Erythroblast (primary cell): ENCODE measurements at regions not wholly inside any gene's neighbourhood (a gene's known extent, or its start where the extent isn't known, plus 50 kb on each side); places are given as distances from the start of the nearest gene placed in this dataset.

Experiments used
- DNase-seq, 2 experiments: peaks; one replicate each; lab custom pipeline; 2025; lab: John Stamatoyannopoulos, UW
- GATA1 ChIP-seq: IDR thresholded peaks from 2 replicates; pipeline ENCODE4 v1.6.1; 2011; ENCODE audit warnings: low read depth, mild to moderate bottlenecking, control low read depth, low read length, moderate library complexity
- POLR2A ChIP-seq: IDR thresholded peaks from 2 replicates; pipeline ENCODE4 v1.6.1; 2011; ENCODE audit warnings: mild to moderate bottlenecking, low read length

DNA sequence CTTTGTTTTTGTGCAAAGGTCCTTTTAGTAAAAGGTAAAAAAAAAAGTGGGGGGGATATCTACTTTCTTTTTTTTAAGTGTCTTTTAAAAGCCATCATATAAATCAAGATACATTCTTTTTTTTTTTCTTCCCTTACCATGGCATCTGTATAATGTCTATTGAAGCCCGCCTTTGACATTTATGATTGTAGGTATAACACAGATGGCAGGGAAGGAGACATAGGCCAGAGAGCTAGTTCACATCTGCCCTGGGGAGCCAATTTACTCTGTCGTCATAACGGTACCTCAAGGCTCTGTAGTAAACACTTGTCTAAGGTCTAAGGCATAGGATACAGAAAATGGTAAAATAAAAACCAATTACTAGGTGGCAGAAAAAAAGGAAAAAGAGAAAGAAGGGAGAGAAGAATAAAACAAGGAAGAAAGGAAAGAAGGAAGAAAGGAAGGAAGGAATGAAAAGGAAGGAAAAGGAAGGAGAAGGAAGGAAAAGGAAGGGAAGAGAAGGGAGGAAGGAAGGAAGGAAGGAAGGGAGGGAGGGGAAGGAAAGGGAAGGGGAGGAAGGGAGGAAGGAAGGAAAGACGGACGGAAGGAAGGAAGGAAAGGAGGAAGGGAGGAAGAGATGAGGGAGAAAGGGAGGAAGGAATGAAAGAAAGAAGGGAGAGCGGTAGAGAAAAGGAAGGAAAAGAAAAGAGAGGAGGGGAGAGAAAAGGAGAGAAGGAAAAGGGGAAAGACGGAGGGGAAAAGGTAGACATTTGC is 343.5 kb downstream of the RBM43 start:
- no peak for DNase-seq
- TF ChIP-seq GATA1 (no peak), POLR2A (no peak)

DNA sequence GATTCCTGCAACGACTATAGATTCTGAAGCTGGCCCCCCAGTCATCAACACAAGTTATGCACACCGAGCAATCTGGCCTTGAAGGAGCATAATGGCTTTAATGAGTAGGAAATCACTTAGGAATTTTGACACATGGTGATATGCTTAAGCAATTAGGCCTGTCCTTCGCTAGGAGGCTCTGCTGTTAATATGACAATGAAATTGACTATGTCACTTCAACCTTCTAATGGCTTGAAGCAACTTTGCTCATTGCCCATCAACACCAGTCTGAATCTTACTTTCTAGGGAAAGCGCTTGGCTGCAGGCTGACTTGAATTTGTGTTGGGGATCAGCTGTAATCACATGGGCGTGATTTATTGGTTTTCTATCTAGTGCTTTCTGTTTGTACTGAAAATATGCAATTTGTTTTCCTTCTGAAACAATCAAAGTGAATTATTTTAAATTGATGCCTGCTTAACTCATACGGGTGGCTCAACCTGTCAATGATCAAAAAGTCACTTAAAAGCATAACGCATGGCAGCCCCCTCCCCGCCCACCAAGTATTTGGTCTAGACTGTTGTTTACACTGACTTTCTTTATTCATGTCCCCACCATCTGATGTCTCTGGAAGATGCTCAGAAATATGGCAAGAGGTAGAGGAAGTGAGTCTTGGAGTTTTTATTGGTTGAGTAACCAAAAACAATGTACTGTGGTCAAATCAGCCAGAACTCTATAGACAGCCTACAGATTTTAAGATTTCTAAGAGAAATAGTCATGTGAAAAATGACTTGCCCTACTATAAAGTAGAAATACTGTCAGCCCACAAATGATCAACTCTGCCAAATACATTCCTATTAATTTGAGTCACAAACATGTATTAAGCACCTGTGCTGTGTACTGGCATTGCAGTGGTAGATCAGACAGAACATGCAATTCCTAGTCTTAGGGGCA is 344.9 kb downstream of the RBM43 start:
- DNase-seq: no peak
- TF ChIP-seq POLR2A: no peak
- TF ChIP-seq GATA1: no peak

DNA sequence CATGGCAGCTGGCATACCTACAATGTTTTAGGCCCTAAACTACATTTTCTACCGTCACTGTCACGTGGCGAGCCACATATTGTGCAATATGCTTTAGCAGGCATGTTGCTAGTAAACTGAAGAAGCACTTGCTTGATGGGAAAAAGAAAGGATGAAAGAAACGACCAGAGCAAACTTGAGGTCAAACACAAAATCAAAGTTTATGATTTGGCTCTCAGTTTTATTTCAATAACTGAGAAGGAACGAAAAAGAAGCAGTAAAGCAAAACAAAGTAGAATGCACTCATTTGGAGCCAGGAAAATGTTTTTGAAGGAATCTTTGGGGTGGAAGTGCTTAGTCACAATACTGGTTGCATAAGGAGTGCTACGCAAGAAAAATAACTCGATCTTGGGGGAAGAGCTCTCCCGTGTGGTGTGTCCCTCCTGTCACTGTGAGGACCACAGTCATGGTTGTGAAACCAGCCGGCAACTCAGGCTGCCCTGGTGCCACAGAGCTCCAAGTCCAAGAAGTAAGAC is 349.8 kb downstream of the RBM43 start:
- TF ChIP-seq GATA1 (no peak), POLR2A (no peak)
- peak in 1 of 2 experiments; percentile 10 for DNase-seq

DNA sequence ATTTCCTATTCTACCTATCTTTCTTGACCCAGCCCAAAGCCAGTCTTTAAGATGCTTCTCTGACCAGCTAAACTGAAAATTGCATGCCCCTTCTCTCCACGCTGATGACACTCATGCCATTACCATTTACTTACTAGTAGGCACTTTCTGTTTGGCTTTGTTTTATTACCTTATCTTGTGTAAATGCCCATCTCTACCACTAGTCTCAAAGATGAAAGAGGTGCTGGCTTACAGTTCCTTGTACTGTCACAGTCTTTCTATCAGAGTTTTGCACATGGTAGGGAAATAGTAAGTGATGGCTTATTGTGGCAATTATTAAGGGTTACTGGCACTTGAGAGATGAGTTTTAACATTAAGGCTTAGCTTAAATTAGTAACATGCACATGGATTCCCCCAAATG is 352.1 kb downstream of the RBM43 start:
- no peak for DNase-seq
- TF ChIP-seq POLR2A: no peak
- no peak for TF ChIP-seq GATA1

DNA sequence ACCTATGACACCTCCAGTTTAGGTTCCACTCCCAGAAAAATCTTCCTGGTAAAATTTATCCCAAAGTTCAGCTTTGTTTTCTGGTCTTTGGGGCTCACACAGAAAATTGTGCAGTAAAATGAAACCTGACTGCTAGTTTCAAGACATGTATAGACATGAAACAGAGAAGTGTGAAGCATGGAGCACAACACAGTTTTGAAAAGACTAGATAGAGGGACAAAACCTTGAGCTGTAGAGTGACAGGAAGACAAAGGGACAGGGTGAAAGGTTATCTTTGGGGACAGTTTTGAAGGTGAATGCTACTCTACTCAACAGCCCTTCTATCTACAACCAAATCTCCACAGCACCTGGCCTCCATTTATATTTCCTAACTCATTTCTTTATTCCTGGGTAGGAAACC is 352.6 kb downstream of the RBM43 start:
- no peak for DNase-seq
- TF ChIP-seq POLR2A (no peak), GATA1 (no peak)

DNA sequence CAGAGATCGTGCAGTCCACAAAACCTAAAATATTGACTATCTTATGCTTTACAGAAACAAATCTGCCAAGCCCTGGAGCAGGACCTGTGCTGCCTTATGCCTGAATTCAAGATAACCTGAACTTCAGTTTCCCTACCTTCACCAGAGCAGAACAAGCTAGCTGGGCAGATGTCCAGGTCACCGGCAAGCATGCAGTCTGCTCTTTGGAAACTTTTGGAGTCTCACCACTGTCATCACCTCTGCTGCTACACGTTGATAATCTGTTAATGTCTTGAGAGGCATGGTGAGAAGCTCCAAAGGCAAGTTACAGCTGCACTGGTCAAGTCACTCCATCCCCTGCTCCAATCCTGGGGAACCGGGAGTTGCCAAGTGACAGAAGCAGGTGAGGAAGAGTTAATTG is 354.2 kb downstream of the RBM43 start:
- no peak for DNase-seq

DNA sequence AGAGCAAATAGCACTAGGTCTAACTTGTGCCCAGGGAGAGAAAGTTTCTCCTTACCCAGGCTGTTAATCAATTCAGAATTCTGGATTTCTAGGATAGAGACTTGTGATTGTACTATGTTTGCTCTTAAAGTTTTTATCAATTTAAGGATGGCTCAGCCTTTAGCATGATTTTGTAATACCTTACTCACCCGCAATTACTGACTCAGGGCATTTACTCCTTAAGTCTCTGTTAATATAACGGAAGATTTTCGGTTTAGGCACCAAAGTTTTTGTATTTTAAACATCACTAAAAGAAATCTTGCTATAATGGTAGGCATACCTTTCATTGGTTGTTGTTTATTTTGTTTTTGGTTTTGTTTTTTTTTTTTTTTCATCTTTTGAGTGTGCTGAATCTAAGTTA is 358.2 kb downstream of the RBM43 start:
- DNase-seq: no peak
- TF ChIP-seq GATA1 (no peak), POLR2A (no peak)

More for the DNA sequence above, 354.2 kb downstream of the RBM43 start:
- TF ChIP-seq GATA1 (no peak), POLR2A (no peak)

DNA sequence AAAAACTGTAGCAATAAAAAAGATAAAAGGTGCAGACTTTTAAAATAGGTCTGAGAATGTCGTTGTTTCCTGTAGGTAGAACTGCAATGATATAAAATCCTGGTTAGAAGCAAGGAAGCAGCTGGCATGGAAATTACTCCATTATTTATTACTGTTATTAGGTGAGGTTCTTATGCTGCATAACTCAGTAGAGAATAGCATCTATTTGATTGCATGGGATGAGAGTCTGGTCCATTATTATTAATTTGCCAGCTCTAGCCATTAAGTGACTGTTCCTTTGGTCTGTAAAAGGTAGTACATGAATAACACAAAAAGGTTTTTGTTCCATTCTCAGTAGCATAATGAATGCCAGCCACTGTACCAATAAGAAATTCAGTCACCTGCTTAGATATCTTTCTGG is 358.6 kb downstream of the RBM43 start:
- no peak for DNase-seq
- TF ChIP-seq POLR2A (no peak), GATA1 (no peak)

DNA sequence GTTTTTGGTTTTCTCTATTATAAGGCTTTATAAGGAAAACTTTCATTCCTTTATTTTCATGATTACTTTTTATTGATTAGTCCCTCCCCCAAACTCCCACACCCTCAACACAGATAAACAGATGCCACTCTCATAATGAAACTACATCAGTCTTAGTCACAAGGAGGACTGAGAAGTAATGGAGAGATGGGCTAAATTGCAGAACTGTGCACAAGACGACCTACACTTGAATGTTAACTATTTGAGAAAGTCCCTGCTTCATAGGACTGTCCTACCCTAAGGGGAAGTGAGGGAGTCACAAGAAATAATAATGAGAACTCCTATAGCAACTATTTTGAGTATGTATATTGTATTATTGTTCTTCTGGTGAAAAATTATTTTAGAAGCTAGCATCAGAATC is 360.8 kb downstream of the RBM43 start:
- TF ChIP-seq GATA1 (no peak), POLR2A (no peak)
- DNase-seq: no peak

DNA sequence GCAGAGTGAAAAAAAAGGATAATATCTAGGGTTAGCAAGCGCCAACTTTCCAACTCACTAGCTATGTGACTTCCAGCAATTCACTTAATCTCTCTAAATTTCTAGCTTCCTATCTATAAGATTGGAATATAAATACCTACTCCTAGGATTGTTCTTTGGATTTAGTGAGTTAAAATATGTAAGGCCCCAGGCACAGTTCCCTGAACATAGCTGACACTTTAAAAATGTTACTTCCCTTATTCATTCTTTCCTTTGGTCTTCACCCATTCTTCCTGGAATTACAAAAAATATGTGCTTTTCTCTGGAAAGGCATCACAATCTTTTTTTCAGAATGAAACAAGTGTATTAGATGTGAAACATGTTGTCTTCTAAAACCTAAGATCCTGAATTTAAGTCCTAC is 365.7 kb downstream of the RBM43 start:
- DNase-seq: no peak
- TF ChIP-seq GATA1 (no peak), POLR2A (no peak)

DNA sequence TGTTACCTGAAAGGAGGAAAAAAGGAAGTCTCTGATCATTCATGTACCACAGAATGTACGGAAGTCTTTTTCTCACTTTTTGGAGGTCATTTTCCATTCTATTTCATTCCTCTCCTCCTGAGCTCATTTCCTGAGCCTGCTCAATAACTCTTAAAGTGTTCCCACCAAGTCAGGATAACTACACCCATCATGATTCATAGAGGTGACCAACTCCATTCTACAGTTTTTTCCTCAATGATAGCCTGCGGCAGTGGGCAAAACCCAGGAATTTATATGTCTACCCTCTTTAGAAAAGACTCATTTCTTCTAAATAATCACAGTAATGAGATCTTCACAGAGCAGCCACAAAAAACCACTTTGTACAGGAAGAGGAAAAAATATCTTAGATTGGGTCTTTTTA is 372.5 kb downstream of the RBM43 start:
- DNase-seq: no peak
- no peak for TF ChIP-seq GATA1
- no peak for TF ChIP-seq POLR2A

DNA sequence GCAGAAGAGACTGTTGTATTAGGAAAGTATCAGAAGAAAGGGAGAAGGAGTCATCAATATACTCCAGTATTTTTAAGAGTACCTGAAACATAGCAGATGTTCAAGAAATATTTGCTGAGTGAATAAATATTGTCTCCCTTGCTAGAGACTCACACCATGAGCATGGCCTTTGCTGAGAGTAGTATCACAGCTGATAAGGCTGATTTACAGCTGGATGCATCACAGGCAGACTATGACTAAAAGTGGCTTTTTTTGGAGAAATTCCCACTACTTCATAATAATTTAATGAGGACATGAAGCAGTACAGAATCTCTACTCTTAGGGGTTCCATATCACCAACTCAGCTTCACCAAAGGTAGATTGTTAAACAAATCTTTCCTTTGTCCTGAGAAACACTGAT is 373.3 kb downstream of the RBM43 start:
- no peak for TF ChIP-seq GATA1
- no peak for TF ChIP-seq POLR2A

DNA sequence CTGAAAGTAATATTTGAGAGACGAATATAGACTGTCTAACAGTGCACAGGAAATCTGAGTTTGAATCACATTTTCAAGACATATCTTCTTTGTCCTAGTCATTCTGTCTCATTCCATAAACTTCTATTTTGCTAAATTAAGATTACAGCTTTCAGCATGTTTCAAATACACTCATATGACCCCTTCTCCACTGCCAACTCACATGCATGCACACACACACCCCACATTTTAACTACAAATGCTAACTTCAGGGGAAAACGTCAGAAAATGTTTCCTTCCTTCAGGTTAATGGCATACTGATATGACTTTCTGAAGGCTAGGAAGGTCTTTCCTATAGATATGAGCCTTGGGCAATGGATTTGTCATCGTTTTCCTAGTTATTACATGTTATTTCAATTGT is 373.7 kb downstream of the RBM43 start:
- no peak for DNase-seq
- TF ChIP-seq GATA1: no peak
- no peak for TF ChIP-seq POLR2A

More for the DNA sequence above, 373.3 kb downstream of the RBM43 start:
- DNase-seq: no peak

DNA sequence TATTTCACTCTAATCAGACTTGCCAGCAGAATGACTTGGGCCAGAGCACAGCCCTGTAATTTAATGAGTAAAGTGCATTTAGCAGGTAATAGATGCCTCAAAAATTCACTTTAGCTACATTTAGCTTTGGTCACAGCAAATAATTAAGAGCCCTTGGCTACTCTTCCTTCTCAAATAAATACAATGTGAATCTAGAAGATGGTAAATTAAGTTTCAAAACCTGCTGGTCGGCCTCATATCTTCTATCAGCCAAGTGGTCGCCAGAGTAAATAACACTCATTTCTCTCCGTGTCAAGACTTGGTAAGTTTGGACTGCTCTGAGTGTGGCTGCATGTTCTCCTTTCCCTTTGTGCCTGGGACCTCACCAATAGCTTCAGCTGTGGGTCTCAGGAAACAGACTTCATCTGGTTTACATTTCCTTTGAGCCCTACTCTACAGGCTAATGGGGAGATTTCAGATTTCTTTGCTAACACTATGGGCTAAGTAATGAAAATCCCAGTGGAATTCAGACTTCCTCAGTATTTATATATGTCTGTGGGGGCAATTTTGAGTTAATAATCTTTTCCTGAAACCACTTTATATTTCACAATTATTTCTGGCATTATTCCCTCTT is 375.8 kb downstream of the RBM43 start:
- DNase-seq: no peak

More for the DNA sequence above, 375.8 kb downstream of the RBM43 start:
- TF ChIP-seq POLR2A: no peak
- no peak for TF ChIP-seq GATA1
